ENCODE measurements at regions not wholly inside any gene's neighbourhood (a gene's known extent, or its start where the extent isn't known, plus 50 kb on each side); places are given as distances from the start of the nearest gene placed in this dataset.

DNA sequence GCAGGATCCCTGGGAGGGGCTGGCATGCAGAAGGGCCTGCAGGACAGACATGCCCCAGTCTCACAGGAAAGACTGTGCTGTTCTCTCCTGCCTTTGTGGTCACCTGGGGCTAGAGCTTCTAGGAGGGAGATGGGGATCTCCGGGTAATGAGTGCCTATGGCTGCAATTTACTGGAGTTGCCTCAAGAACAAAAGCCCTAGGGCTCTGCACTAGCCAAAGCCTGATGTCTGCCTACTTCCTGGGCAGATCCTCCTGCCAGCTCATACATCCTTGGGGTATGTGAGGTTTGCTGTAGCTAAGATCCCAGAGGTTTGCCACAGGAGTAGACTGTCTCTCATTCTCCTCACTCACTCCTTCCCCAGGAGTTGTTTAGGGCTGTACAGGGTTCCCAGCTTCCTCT, 106.9 kb upstream of the PPFIA2 start:
- no peaks in the 10 kb centered on the region for H3K36me3 Mint-ChIP-seq (ENCODE audit: low read depth, unreplicated experiment)
- no peak for FAIRE-seq

DNA sequence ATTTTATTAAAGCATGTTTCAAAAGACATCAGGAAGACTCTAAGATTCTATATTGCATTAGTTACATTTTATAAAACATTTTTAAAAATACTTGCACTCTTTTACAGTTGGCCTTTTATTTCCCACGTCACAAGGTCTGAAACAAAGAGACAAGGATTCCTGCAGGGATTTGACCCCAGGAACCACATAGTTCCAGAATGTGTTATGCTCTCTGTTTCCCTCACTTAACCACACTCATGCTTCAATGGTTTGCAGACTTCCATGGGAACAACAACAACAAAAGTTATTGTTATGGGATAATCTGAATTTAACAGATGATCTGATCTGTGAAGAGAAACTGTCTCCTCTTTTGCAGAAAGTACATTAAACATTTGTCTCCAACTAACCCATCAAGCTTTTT, 104.3 kb upstream of the PPFIA2 start:
- Histone ChIP-seq H3K27me3 (ENCODE audit: insufficient read depth, low read length) (no peaks in the 10 kb centered on the region), H3K4me1 (ENCODE audit: insufficient read depth, low read length) (no peaks in the 10 kb centered on the region), H2AFZ (ENCODE audit: low read depth, low read length) (no peak overlapping the region), H3K79me2 (ENCODE audit: insufficient read depth, low read length) (no peaks in the 10 kb centered on the region), H3K9ac (ENCODE audit: low read length) (no peak overlapping the region), H3K4me2 (ENCODE audit: low read length) (no peak overlapping the region), H4K20me1 (ENCODE audit: insufficient read depth, low read length) (no peaks in the 10 kb centered on the region), H3K4me3 (ENCODE audit: insufficient read depth, low read depth, low read length) (no peak overlapping the region), H3K27ac (ENCODE audit: low read depth, low read length) (no peak overlapping the region), H3K9me3 (ENCODE audit: insufficient read depth, low read depth, low read length) (no peaks in the 10 kb centered on the region), H3K36me3 (ENCODE audit: insufficient read depth, low read length) (no peaks in the 10 kb centered on the region)
- H3K36me3 Mint-ChIP-seq (ENCODE audit: low read depth, unreplicated experiment): no peaks in the 10 kb centered on the region
- H3K27me3 Mint-ChIP-seq (ENCODE audit: low read depth, unreplicated experiment): no peaks in the 10 kb centered on the region
- no peak for TF ChIP-seq EZH2 (IDR thresholded peaks at IDR 0.05; ENCODE audit: insufficient read depth, low read length)
- TF ChIP-seq, protein P1, sequence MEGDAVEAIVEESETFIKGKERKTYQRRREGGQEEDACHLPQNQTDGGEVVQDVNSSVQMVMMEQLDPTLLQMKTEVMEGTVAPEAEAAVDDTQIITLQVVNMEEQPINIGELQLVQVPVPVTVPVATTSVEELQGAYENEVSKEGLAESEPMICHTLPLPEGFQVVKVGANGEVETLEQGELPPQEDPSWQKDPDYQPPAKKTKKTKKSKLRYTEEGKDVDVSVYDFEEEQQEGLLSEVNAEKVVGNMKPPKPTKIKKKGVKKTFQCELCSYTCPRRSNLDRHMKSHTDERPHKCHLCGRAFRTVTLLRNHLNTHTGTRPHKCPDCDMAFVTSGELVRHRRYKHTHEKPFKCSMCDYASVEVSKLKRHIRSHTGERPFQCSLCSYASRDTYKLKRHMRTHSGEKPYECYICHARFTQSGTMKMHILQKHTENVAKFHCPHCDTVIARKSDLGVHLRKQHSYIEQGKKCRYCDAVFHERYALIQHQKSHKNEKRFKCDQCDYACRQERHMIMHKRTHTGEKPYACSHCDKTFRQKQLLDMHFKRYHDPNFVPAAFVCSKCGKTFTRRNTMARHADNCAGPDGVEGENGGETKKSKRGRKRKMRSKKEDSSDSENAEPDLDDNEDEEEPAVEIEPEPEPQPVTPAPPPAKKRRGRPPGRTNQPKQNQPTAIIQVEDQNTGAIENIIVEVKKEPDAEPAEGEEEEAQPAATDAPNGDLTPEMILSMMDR (IDR thresholded peaks at IDR 0.05; ENCODE audit: insufficient read depth, low read depth, low read length): no peak
- peak; percentile 6 for DNase-seq (ENCODE audit: low read depth)
- H3K4me1 Mint-ChIP-seq (ENCODE audit: low read depth, unreplicated experiment): peaks cover 3% of the 10 kb centered on the region
- H3K27ac Mint-ChIP-seq (ENCODE audit: unreplicated experiment): peak overlapping the region; percentile 48
- FAIRE-seq: peak; percentile 75
- no peak overlapping the region for H3K4me3 Mint-ChIP-seq (ENCODE audit: unreplicated experiment)
- H3K9me3 Mint-ChIP-seq (ENCODE audit: unreplicated experiment): no peaks in the 10 kb centered on the region

More for the DNA sequence above, 106.9 kb upstream of the PPFIA2 start:
- Histone ChIP-seq H3K36me3 (ENCODE audit: insufficient read depth, low read length) (no peaks in the 10 kb centered on the region), H3K79me2 (ENCODE audit: insufficient read depth, low read length) (no peaks in the 10 kb centered on the region), H3K9ac (ENCODE audit: low read length) (no peak overlapping the region), H4K20me1 (ENCODE audit: insufficient read depth, low read length) (no peaks in the 10 kb centered on the region), H3K4me2 (ENCODE audit: low read length) (no peak overlapping the region), H3K27ac (ENCODE audit: low read depth, low read length) (no peak overlapping the region), H3K4me3 (ENCODE audit: insufficient read depth, low read depth, low read length) (no peak overlapping the region), H3K27me3 (ENCODE audit: insufficient read depth, low read length) (no peaks in the 10 kb centered on the region), H3K9me3 (ENCODE audit: insufficient read depth, low read depth, low read length) (no peaks in the 10 kb centered on the region), H2AFZ (ENCODE audit: low read depth, low read length) (no peak overlapping the region), H3K4me1 (ENCODE audit: insufficient read depth, low read length) (no peaks in the 10 kb centered on the region)
- Mint-ChIP-seq H3K4me1 (ENCODE audit: low read depth, unreplicated experiment) (peaks cover 3% of the 10 kb centered on the region), H3K9me3 (ENCODE audit: unreplicated experiment) (no peaks in the 10 kb centered on the region), H3K27me3 (ENCODE audit: low read depth, unreplicated experiment) (no peaks in the 10 kb centered on the region), H3K27ac (ENCODE audit: unreplicated experiment) (no peak overlapping the region), H3K4me3 (ENCODE audit: unreplicated experiment) (no peak overlapping the region)
- TF ChIP-seq EZH2 (IDR thresholded peaks at IDR 0.05; ENCODE audit: insufficient read depth, low read length): no peak
- TF ChIP-seq, protein P1 (IDR thresholded peaks at IDR 0.05; ENCODE audit: insufficient read depth, low read depth, low read length): no peak
- no peak for DNase-seq (ENCODE audit: low read depth)

DNA sequence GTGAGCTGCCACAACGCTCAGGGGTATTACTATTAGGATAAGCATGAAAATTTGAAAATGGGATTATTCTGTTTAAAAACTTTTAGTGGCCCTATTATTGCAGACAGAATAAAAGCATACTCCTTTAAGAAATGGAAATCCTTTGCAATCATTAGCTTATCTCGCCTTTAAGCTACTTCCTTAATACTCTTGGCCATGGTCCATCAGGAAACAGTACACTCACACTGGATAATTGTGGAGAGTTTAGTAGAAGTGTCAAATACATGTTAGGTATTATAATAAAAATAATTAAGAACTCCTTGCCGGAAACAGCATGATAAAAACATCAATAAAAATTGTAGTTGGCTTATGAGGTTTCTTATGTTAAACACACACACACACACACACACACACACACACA, 100.4 kb upstream of the PPFIA2 start:
- Histone ChIP-seq H4K20me1 (ENCODE audit: insufficient read depth, low read length) (no peaks in the 10 kb centered on the region), H3K27ac (ENCODE audit: low read depth, low read length) (no peak overlapping the region), H3K9ac (ENCODE audit: low read length) (no peak overlapping the region), H3K36me3 (ENCODE audit: insufficient read depth, low read length) (no peaks in the 10 kb centered on the region), H3K79me2 (ENCODE audit: insufficient read depth, low read length) (no peaks in the 10 kb centered on the region), H3K4me3 (ENCODE audit: insufficient read depth, low read depth, low read length) (no peak overlapping the region), H2AFZ (ENCODE audit: low read depth, low read length) (no peak overlapping the region), H3K4me1 (ENCODE audit: insufficient read depth, low read length) (no peaks in the 10 kb centered on the region), H3K27me3 (ENCODE audit: insufficient read depth, low read length) (no peaks in the 10 kb centered on the region), H3K9me3 (ENCODE audit: insufficient read depth, low read depth, low read length) (no peaks in the 10 kb centered on the region), H3K4me2 (ENCODE audit: low read length) (no peak overlapping the region)
- Mint-ChIP-seq H3K4me3 (ENCODE audit: unreplicated experiment) (no peak overlapping the region), H3K4me1 (ENCODE audit: low read depth, unreplicated experiment) (peaks cover 3% of the 10 kb centered on the region), H3K36me3 (ENCODE audit: low read depth, unreplicated experiment) (no peaks in the 10 kb centered on the region), H3K27ac (ENCODE audit: unreplicated experiment) (no peak overlapping the region), H3K27me3 (ENCODE audit: low read depth, unreplicated experiment) (no peaks in the 10 kb centered on the region), H3K9me3 (ENCODE audit: unreplicated experiment) (no peaks in the 10 kb centered on the region)
- DNase-seq (ENCODE audit: low read depth) (no peak), FAIRE-seq (no peak)
- TF ChIP-seq, protein P1 (IDR thresholded peaks at IDR 0.05; ENCODE audit: insufficient read depth, low read depth, low read length): no peak
- TF ChIP-seq EZH2 (IDR thresholded peaks at IDR 0.05; ENCODE audit: insufficient read depth, low read length): no peak

All from astrocyte (in vitro differentiated cells and primary cell).